IPS-18c (cell line): ENCODE measurements at regions not wholly inside any gene's neighbourhood (a gene's known extent, or its start where the extent isn't known, plus 50 kb on each side); places are given as distances from the start of the nearest gene placed in this dataset.

ENCODE experiments used
- H3K4me3 ChIP-seq: 2 replicates; pipeline ENCODE4 v1.7.0; 2013; ENCODE audit warnings: low read depth, mild to moderate bottlenecking, low read length, moderate library complexity; ENCODE audit not compliant: insufficient read depth
- H3K9me3 ChIP-seq: one replicate; pipeline ENCODE4 v1.6.1; 2013; ENCODE audit warnings: mild to moderate bottlenecking, low read length, moderate library complexity; ENCODE audit not compliant: control insufficient read depth, insufficient read depth

DNA sequence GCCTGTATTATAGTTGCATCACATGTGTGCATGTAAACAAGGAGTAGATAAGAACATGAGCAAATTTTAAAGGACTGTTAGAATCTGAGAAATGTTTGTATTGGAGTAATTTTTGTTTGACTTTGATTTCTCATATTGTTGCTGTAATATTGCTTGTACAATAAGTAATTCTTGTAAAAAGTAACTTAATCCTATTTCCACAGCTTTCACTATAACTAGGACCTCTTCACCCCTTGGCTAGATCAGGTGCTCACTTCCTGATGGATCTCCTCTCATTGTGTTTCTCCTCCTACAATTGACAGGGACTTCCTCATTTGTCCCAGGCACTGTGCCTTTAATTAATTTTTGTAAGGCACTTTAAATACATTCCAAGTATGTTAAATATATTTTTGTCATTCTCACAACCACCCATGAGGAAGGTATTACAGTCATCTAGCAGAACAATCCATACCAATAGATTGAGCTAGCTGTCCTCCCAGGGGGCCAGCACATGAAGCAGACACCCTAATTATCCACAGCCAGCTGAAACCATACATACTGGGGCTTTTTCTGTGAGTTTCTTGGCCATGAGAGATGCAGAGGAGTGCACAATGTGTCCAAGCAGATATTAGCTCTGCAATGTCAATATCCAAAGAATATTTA lies 359.5 kb upstream of the ACVR2A start:
- Histone ChIP-seq H3K9me3 (no peaks in the 10 kb centered on the region), H3K4me3 (no peak overlapping the region)

DNA sequence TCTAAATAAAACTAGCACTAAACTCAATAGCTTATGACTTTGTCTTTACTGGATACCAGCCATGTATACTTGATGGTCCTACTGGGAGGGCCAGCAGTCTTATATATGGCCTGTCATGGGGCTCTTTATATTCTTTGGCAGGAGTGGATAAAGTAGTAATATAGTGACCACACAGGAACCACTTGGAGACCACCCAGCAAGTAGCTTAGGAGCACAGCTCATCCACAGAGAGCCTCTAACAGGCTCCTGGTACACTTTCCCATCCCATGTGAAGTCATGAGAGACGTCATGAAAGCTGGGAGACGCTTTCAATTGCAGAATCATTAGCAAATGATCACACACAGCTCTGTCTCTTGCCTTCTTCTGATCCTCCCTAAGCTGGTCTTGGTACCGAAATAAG lies 360.9 kb upstream of the ACVR2A start:
- no peak overlapping the region for H3K4me3 ChIP-seq

DNA sequence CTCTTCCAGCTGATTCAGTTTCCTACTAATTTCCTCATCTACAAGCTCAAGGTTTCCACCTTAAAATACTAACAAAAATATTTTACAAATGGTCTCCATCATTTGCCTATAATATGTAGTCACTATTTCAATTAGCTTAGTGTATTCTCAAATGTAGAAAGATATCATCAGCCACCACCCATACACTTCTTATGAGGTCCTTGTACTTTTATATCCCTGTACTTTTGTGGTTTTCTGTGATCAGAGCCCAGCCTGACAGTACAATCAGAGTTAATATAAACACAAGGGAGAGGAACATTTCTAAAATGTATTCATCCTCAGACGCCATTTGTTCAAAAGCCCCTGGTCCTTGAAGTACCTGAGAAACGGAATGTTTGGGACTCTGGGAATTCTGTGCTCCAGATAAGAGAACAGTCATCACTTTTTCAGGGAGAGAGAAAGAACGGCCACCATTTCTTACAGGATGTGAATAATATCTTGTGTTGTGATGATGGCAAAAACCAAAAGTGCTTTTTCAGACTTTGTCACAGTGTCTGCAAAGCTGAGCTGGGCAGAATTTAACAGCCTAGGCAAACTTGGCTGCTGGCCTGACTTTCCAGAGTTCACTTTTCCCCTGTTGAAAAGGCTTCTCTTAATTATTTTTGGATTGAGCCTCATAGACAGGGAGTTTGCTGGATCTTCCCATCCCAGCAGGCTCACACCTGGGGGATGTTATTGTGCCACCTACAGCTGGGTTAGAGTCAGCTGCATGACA lies 361.7 kb upstream of the ACVR2A start:
- H3K4me3 ChIP-seq: no peak overlapping the region
- H3K9me3 ChIP-seq: no peaks in the 10 kb centered on the region

More for the DNA sequence above, 360.9 kb upstream of the ACVR2A start:
- H3K9me3 ChIP-seq: no peaks in the 10 kb centered on the region

DNA sequence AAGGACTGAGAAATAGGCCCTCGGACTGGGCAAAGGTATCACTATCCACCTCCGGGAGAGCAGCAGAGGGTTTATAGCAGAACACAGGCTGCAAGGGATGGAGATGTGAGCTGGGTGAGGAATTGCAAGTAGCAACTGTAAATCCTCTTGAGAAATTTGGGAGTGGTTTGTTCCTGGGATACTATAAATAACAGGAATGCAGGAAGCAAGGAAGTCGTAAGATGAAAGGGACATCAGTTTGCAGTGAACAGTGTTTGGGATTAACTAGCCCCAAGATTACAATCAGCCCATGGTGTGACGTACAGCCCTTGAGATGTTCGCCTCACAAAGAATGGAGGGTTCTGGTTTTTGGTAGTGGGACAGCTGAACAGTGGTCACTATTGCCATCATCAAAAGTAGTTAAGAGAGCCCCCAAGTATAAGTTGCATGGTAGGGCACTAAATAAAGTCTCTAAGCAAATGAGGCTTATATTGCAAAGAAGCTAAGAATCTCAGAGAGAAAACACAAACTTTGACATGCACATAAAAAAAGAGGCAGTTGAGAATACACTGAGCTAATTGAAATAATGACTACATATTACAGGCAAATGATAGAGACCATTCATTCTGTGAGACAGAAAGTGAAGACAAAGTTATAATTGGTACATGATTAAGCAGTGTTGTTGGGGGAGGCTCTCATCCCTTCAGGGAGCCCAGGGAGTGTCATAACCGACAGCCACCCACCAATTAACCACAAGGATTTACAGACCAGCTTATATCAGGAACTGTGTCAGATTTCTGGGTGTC lies 362.5 kb upstream of the ACVR2A start:
- no peaks in the 10 kb centered on the region for H3K9me3 ChIP-seq
- no peak overlapping the region for H3K4me3 ChIP-seq

DNA sequence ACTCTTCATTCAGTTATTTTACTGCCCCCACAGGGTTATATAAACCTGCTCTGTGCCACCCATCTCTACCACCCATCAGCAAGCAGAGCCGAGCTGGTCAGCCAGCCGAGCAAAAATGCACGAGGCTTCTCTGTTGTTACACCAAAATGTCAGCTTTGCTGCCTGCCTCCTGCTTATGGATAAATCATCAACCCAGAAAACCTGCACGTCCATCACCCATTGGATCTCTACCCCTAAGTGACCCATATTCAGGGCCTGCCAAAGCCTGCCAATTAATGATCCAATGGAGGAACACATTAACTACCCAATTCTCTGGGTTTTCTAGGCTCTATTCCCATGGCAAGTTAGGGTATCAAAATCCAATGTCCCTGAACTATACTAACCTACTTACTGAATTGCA lies 365.5 kb upstream of the ACVR2A start:
- Histone ChIP-seq H3K4me3 (no peak overlapping the region), H3K9me3 (no peaks in the 10 kb centered on the region)

DNA sequence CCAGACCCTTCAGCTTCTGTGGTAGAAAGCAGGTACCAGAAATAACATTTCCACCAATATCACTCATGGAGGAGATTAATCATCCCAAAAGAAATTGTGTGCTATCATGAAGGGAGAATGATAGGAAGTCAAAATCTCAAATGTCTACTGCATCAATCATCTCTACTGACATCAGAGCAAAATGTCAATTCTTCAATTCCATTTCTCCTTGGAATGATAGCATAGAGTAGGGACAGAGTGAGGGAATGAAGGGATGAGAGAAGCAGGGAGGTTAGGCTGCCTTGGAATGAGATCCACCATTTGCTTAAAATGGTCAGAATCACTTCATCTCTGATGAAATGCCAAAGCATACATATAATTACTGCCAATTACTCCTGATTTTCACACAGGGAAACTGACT lies 371.8 kb upstream of the ACVR2A start:
- H3K9me3 ChIP-seq: no peaks in the 10 kb centered on the region
- H3K4me3 ChIP-seq: no peak overlapping the region

DNA sequence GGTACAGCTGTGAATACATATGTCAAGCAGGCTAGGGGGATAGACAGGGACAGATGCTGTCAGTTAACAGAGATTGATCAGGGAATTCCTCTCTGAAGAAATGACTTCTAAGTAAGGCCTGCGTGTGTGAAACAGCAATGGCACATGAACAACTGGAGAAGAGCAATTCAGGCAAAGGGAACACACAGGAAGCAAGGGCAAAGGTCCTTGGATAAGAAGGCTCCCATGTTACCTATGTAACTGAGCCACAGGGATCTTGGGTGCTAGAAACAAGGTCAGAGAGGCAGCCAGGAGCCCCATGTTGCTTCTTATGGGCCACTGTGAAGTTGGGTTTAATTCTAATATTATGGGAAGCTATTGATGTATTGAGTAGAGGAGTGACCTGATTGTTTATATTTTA lies 373.7 kb upstream of the ACVR2A start:
- no peaks in the 10 kb centered on the region for H3K9me3 ChIP-seq
- H3K4me3 ChIP-seq: no peak overlapping the region

DNA sequence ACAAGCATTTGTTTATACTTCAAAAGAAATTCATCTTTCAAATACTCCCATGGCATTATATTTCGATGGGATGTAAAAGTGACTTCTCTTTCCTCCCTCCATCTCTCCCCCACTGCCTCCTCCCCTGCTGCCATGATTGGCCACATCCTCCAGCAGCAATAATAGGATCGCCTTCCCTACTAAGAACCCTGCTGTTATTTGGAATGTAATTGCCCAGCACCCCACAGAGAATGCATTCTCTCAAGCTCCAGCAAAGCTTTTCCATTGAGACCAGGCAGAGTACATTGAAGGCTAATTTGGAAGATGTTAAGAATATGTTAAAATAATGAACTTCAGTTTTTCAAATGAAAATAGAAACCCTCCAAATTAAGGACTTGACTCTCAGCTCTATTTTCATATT lies 375.4 kb upstream of the ACVR2A start:
- no peak overlapping the region for H3K4me3 ChIP-seq
- no peaks in the 10 kb centered on the region for H3K9me3 ChIP-seq

DNA sequence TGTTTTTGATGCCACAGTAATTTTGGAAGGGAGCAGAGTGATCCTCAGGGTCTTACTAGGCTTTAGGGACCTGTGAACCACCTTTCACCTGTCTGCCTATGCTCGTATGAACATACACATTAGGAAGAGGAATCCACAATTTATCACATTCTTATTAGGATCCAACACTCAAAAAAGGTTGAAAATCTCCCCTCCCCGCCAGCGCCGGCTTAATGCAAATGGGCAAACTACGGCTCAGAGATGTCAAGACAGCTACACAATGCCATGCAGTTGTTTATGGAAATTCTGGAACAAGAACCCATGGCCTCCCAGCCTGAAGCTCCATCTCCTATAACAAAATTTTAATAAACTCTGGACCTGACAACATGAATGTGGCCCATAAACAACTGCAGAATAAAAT lies 375.9 kb upstream of the ACVR2A start:
- Histone ChIP-seq H3K9me3 (no peaks in the 10 kb centered on the region), H3K4me3 (no peak overlapping the region)

DNA sequence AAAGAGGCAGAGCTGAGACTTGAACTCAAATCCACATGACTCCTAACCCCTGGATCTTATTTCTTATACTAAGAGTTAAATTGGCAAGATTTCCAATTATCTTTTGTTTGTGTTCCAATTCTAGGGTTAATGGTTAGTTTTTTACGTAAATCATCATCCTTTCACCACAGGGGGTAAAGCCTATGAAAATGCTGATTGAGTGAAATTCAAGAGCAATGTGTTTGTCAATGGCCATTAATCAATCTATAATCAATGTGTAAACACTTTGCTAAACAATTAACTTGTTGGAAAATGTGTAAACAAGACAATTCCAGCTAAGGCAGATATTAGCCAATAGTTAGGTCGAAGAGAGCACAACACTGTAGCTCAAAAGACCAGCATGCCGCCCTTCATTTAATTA lies 376.5 kb upstream of the ACVR2A start:
- Histone ChIP-seq H3K9me3 (no peaks in the 10 kb centered on the region), H3K4me3 (no peak overlapping the region)

DNA sequence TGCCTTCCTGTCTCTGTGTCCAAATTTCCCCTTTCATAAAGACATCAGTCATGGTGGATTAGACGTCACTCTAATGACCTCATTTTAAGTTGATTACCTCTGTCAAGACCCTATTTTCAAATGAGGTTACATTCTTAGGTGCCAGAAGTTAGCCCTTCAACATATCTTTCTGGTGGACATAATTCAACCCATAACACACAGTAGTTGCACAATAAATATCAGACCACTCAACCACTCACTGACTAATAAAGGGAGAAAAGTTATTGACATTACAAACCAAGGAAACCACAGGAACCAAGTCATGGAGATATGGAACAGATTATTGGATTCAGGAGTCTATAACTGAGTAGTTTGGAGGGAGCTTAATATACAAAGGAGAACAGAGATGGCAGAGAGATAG lies 377.4 kb upstream of the ACVR2A start:
- H3K4me3 ChIP-seq: no peak overlapping the region
- no peaks in the 10 kb centered on the region for H3K9me3 ChIP-seq

DNA sequence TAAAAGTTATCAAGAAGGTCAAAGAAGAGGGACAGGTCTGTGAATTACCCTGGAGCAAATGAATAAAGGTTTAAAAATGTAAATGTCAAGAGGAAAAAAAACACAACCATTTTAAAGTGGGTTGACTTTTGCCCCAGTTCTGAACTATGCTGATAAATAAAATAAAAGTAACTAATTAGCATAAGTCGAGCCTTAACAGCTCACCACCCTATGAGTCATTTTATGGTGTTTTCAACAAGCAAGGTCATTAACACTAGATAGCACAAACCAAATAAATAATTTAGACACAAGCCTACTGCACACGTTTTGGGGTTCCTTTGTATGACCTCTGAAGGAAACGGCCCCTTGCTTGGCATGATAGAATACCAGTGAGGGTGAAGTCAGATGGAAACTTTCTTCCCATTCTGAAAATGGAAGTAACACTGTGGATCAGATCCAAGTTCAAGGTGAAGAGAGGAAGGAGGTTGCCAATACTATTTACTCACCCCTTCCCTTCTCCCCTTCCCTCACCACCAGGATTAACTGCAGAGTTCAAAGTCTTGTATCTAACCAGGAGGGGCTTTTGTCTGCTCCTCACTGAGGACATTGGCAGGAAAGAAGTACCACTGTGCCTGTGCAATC lies 380.0 kb upstream of the ACVR2A start:
- H3K9me3 ChIP-seq: no peaks in the 10 kb centered on the region
- H3K4me3 ChIP-seq: no peak overlapping the region

DNA sequence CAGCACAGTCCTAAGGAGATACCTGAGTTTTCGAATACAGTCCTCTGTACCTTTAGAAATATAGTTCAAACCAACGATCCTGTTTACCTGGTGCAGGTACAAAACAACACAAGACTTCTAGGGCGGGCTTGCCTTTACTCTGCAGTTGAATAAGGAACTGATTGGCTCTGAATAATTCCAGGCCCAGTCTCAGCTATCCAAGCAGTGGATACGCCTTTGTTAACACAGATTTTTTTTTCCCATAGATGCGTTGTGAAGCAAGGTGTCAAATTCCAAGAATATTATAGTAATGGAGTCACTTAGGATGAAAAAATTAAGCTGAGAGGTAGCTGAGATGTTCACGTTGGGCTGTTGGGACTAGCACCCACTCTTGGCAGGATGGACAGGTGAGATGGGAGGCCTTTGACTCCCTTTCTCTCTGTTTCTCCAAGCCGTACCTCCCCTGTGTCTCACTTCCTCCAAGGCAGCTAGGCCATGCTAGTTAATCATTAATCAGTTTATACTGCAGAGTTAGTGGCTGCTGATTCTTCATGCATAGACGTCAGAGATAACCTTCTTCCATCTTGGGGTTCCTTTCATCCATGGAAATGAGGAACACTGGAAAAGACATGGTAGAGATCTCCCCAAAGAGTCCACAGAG lies 380.8 kb upstream of the ACVR2A start:
- no peaks in the 10 kb centered on the region for H3K9me3 ChIP-seq
- no peak overlapping the region for H3K4me3 ChIP-seq

DNA sequence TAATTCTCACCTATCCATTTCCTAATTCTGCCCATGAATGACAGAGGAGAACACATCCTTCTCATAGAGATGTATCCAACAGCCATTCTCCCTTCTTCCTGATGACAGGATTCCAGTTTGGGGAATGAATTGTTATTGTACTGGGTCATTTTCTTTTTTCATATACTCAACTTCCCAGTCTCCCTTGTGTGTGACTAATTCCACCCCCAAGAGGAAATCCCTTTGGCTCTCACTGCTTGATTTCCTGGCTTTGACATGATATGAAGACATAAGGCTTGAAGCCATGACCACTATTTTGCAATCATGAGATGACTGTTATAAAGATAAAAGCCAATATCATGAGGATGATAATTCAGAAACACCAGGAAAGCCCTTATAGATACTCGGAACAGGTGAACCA lies 384.7 kb upstream of the ACVR2A start:
- H3K4me3 ChIP-seq: no peak overlapping the region
- H3K9me3 ChIP-seq: no peaks in the 10 kb centered on the region

DNA sequence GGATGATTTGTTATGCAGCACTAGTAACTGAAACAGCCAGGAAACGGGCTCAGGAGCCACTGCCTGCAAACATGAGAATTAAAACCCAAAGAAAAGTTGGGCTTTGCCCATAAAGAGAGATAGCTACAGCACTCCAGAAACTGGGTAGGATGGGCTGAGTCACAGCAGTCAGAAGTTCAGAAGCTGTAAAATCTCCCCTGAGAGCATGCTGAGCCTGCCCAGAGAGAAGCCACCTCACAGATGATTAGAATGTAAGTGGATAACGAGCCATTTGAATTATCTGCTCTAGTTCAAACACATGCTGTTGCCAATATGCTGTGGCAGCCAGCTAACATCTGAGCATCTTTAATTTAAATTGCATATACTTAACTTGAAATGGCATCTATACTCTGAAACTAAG lies 388.1 kb upstream of the ACVR2A start:
- Histone ChIP-seq H3K9me3 (no peaks in the 10 kb centered on the region), H3K4me3 (no peak overlapping the region)

DNA sequence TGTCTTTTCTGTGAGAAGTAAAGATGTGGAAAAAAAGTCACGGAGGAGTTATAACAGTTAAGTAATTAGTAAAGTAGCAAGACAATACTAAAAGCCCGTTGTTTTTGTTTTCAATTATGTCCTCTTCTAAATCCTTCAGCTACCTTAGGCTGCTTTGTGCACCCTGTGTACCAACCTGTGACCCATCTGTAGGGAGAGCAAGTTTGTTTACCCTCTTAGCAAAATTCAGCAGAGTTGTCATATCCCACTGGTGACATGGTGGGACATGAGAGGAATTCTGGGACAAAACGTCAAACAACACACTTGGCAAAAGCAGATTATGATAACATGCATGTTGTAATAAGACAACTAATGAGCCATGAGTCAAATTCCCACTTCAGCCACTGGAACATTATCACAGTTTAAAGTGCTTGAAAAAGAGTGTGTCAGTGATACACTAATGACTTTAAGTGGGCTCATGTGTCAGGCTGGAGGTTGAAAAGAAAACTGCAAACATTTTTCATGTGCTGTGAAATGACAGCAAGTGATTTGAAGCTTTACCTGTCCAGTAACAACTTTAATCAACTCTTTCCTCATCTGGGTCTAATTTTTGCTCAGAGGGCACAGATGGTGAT lies 392.8 kb upstream of the ACVR2A start:
- no peaks in the 10 kb centered on the region for H3K9me3 ChIP-seq
- no peak overlapping the region for H3K4me3 ChIP-seq
